GM12874 (cell line): ENCODE measurements at regions not wholly inside any gene's neighbourhood (a gene's known extent, or its start where the extent isn't known, plus 50 kb on each side); places are given as distances from the start of the nearest gene placed in this dataset.

Experiments used
- CTCF ChIP-seq: IDR thresholded peaks from 2 replicates; pipeline ENCODE4 v1.5.1; 2011; ENCODE audit warnings: low read depth, mild to moderate bottlenecking, control low read depth, low read length, moderate library complexity; ENCODE audit not compliant: insufficient read depth

GRCh38 chr2:65710779-65711295 lies 278.4 kb upstream of the SPRED2 start:
- TF ChIP-seq CTCF, result peak; percentile 49

GRCh38 chr2:65710356-65710755 lies 278.0 kb upstream of the SPRED2 start:
- TF ChIP-seq CTCF, result no peak

- TF ChIP-seq CTCF, result no peak
Observed at GRCh38 chr2:65708086-65708485, 275.7 kb upstream of the SPRED2 start.

- TF ChIP-seq CTCF, result no peak
Observed at GRCh38 chr2:65706411-65706810, 274.0 kb upstream of the SPRED2 start.

GRCh38 chr2:65701191-65701590 lies 268.8 kb upstream of the SPRED2 start:
- TF ChIP-seq CTCF, result no peak

- TF ChIP-seq CTCF, result no peak
Observed at GRCh38 chr2:65700720-65701119, 268.3 kb upstream of the SPRED2 start.

- TF ChIP-seq CTCF, result no peak
Observed at GRCh38 chr2:65700004-65700651, 267.7 kb upstream of the SPRED2 start.
